NB4 (cell line): ENCODE measurements at regions not wholly inside any gene's neighbourhood (a gene's known extent, or its start where the extent isn't known, plus 50 kb on each side); places are given as distances from the start of the nearest gene placed in this dataset.

ENCODE experiments used
- DNase-seq: peaks from one replicate; pipeline ENCODE4 v3.0.0; 2010; ENCODE audit warnings: low read depth
- H3K4me3 ChIP-seq: one replicate; pipeline ENCODE4 v1.5.1; 2011; ENCODE audit warnings: mild to moderate bottlenecking, low read depth, low read length, moderate library complexity
- CTCF ChIP-seq: IDR thresholded peaks from one replicate; pipeline ENCODE4 v1.5.1; 2012; ENCODE audit warnings: low read depth, low read length
- MAX ChIP-seq: IDR thresholded peaks from 2 replicates; pipeline ENCODE4 v1.6.1; 2011; ENCODE audit warnings: low read depth, low read length
- MYC ChIP-seq: IDR thresholded peaks from 2 replicates; pipeline ENCODE4 v1.6.1; 2011; ENCODE audit warnings: low read depth, low read length
- POLR2A ChIP-seq: IDR thresholded peaks from 2 replicates; pipeline ENCODE4 v1.6.1; 2011; ENCODE audit warnings: mild to moderate bottlenecking; ENCODE audit not compliant: insufficient read length; ENCODE audit errors: extremely low read depth

- TF ChIP-seq POLR2A (no peak), MAX (no peak), CTCF (no peak), MYC (no peak)
- no peak for DNase-seq
- H3K4me3 ChIP-seq, result no peak overlapping the region
These were observed 251.3 kb downstream of the BCOR start for GRCh38 chrX:39846460-39846859.

GRCh38 chrX:39848243-39848642, 249.5 kb downstream of the BCOR start:
- TF ChIP-seq MYC (no peak), CTCF (no peak), POLR2A (no peak), MAX (no peak)
- no peak overlapping the region for H3K4me3 ChIP-seq
- no peak for DNase-seq

- TF ChIP-seq MAX, result no peak
- no peak for TF ChIP-seq MYC
- TF ChIP-seq POLR2A, result no peak
- no peak for TF ChIP-seq CTCF
- no peak for DNase-seq
- H3K4me3 ChIP-seq, result no peak overlapping the region
These were observed 248.9 kb downstream of the BCOR start for GRCh38 chrX:39848900-39849299.

GRCh38 chrX:39850209-39850608, 247.5 kb downstream of the BCOR start:
- no peak for DNase-seq
- TF ChIP-seq MAX, result no peak
- no peak for TF ChIP-seq CTCF
- no peak for TF ChIP-seq POLR2A
- no peak for TF ChIP-seq MYC
- H3K4me3 ChIP-seq, result no peak overlapping the region

- peak; percentile 92 for DNase-seq
- H3K4me3 ChIP-seq, result no peak overlapping the region
- no peak for TF ChIP-seq POLR2A
- no peak for TF ChIP-seq MAX
- TF ChIP-seq MYC, result peak; percentile 20; the same call in 1 of the 2 replicates
- TF ChIP-seq CTCF, result no peak
These were observed 247.1 kb downstream of the BCOR start for GRCh38 chrX:39850630-39851152.
